Lower leg skin (tissue), 3 donors: ENCODE measurements at regions not wholly inside any gene's neighbourhood (a gene's known extent, or its start where the extent isn't known, plus 50 kb on each side); places are given as distances from the start of the nearest gene placed in this dataset.

Experiments
- POLR2A ChIP-seq, 2 donors: fragments of 450-650 bp; IDR thresholded peaks; one replicate each; pipeline ENCODE4 v1.6.1; 2016 to 2017; ENCODE audit warnings: antibody characterized with exemption in 2 of 2, mild to moderate bottlenecking in 1 of 2, moderate library complexity in 1 of 2
- TF ChIP-seq, protein P1 (sequence below), 3 donors: fragments of 450-650 bp; IDR thresholded peaks; one replicate each; pipeline ENCODE4 v1.5.1; 2016; ENCODE audit warnings: antibody characterized with exemption in 3 of 3, mild to moderate bottlenecking in 3 of 3, moderate library complexity in 2 of 3

DNA sequence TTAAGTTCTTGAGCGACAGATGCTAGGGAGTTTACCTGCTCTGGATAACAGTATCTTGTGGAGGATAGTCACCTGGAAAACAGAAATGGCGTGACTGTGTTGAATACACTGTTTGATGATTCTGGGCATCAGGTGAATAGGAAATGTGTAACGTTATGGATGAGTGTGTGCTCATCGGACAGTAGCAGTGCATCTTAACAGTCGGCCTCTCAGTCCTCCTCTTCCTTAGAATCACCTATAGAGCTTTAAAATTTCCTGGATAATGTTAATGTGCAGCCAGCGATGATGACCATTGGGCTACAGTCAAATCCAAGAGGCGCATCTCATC is 217.7 kb downstream of the OR2B2 start:
- TF ChIP-seq, protein P1, sequence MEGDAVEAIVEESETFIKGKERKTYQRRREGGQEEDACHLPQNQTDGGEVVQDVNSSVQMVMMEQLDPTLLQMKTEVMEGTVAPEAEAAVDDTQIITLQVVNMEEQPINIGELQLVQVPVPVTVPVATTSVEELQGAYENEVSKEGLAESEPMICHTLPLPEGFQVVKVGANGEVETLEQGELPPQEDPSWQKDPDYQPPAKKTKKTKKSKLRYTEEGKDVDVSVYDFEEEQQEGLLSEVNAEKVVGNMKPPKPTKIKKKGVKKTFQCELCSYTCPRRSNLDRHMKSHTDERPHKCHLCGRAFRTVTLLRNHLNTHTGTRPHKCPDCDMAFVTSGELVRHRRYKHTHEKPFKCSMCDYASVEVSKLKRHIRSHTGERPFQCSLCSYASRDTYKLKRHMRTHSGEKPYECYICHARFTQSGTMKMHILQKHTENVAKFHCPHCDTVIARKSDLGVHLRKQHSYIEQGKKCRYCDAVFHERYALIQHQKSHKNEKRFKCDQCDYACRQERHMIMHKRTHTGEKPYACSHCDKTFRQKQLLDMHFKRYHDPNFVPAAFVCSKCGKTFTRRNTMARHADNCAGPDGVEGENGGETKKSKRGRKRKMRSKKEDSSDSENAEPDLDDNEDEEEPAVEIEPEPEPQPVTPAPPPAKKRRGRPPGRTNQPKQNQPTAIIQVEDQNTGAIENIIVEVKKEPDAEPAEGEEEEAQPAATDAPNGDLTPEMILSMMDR (IDR thresholded peaks at IDR 0.05) = no peak
- no peak for TF ChIP-seq POLR2A (IDR thresholded peaks at IDR 0.05)
